ENCODE measurements at regions not wholly inside any gene's neighbourhood (a gene's known extent, or its start where the extent isn't known, plus 50 kb on each side); places are given as distances from the start of the nearest gene placed in this dataset.

DNA sequence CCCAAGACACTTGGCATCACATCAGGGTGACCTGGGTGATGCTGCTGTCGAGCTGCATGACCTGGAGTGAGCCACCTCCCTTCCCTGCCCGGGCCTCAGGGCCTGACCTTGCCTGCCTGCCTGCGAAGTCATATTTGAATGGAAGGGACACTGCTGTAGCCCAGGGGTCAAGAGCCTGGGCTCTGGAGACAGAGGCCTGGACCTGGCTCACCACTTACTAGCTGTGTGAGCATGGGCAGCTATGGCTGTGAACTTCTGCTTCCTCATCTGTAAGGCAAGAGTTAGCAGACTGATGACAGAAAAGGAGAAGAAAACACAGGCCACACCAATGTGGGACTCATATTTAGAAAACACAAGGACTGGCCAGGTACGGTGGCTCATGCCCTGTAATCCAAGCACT is 118.7 kb downstream of the ZFP36L2 start:
- DNase-seq (ENCODE audit: low read depth in 2 of 2), result no peak

DNA sequence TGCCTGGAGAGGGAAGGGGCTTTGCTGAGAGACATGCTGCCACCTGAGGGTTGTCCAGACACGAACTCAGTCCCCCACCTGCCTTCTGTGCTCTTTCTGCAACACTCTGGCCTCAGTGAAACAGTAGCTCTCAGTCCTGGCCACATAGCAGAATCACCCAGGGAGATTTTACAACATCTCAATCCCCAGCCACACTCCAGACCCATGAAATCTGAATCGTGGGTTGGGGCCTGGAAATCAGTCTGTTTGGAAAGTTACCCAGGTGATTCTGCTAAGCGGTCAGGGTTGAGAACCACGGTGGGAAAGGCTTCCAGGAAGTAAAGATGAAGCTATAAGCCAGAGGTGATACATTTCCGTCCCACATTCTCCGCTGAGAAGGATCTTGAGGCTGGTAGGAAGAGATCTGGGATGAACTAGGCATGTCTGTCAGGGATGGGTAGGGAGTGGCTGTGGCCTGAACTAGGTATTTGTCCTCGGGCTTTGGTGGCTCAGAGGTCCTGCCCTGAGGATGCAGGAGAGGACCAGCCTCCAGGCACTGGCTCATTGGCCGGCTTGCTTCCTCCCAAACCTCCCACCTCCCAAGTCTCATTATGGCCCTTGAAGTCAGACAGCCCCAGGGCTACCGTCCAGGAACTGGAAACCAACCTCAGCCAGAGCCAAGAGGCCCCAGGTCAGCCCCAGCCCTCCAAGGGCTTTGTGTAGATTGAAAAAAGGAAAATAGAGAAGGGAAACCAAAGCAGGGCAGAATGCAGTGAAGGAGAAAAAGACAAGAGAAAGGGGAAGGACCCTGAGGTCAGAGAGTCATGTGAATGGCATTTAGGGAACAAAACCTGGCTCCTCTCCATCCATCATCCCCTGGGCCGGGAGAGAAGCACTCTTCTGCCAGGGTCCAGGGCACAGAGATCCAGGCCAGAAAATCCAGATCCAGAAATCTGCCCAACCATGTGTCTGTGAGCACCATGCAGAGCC is 119.6 kb downstream of the ZFP36L2 start:
- no peak for DNase-seq (ENCODE audit: low read depth in 2 of 2)

DNA sequence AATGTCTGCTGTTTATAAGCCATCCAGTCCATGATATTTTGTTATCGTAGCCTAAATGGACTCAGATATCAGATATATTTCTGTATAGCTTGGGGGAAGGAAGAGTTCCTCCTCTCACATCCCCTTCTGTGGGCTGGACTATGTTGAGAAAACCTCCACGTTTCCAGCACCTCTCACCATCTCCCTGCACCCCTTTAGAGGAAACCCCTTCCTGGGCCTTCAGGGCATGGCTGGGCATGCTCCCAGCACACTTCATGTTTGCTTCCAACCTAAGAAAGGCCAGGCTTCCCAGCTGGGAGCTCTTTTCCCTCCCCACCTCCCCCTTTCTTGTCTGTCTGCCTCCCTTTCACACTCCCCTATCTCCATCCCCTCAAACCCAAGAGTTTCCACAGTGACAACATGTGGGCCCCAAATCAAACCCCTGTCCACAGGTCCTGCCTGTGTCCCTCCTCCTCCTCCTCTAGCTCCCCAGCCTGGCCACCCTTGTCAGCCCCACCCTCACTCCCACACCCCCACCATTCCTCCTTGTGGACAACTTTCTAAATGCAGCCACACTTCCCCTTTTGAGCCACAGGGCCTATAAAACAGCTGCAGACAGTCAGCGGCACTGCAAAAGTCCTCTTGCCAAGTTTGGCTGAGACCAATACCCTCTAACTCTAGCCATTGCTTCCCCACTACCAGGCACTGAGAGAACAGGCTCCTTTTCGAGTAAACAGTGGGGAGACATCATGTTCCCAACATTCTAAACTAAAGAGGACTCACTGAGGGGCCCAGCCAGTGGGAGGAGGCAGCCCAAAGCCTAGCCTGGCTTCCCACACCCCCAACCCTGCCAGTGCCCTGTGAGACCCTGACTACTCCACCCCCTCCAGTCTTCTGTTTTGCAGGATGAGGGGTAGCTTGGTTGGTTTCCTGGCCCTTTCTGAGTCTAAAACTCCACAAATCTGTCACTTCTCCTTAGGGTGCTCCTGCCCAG is 120.5 kb downstream of the ZFP36L2 start:
- DNase-seq (ENCODE audit: low read depth in 2 of 2), result no peak

DNA sequence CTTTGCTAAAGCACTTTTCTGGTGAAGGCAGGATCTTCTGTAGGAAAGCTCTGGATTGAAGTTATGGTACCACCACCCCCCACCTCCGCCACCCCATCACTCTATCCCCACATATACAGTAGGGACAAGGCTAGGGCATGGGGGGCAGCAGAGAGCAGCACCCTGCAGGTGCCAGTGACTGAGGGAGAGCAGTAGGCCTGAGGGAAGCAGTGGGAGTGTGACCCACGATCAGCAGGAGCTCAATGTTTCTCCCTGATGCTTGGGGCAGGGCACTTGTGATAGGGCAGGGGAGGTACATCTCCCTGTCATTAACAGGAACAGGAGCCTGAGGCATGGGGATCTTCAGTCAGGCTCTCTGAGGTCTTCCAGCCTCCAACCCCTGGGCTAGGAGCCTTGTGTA is 121.6 kb downstream of the ZFP36L2 start:
- DNase-seq (ENCODE audit: low read depth in 2 of 2), result no peak

DNA sequence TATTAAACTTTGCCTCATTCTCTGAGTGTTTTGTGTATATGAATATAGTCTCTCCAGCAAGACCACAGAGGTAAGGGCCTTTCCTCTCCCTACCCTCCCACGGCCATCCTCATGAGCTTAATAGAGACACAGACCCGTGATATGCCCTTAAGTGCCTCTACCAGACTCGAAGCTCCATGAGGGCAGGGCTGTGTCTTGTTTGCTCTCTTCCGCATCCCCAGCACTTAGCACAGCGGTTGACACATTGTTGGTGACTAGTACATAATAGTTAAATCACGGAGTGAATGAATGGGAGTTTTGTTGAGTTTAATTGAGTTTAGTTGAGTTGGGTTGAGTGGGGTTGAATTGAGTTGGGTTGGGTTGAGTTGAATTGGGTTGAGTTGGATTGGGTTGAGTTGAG is 122.3 kb downstream of the ZFP36L2 start:
- no peak for DNase-seq (ENCODE audit: low read depth in 2 of 2)

DNA sequence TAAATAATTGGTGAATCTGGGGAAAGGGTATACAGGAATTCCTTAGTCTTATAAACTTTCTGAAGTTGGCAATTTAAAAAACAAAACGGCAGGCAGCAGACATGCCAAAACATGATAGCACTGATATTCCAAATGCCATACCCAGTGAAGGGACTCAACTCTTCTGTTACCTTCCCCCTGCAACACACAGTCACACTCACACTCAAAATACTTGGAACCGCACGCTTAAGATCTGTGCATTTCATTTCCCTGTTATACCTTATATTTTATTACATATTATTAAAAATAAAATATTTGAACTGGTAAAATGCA is 123.4 kb downstream of the ZFP36L2 start:
- no peak for DNase-seq (ENCODE audit: low read depth in 2 of 2)

DNA sequence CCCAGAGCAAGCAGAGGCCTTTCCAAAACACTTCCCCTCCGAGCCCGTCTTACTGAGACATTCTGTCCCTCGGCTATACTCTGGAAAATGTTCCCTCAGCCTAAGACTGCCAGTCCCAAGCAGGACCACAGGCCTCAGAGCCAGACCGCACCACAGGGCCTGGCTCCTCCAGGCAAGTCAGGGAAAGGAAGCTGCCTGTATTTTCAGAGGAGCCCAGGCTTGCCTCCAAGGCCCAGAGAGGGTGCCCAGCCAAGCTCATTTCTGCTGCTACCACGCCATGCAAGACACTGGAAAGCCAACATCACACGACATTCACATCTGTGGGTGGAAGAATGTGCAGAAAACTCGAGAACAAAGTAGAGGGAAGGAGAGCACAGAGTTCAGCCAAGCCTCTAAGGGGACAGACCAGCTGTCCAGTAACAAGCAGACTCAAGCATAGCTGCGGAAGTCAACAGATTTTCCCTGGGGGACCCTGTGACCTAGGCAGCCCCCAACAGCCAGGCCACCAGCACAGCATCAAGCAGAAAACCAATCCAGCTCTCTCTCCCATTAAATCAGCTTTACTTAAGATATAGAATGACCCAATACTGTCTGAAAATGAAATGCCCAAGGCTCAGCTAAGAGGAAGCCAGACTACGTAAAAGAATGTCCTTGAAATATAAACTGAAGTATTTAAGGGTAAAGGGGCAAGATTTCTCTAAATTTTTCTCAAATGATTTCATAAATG is 123.9 kb downstream of the ZFP36L2 start:
- DNase-seq (ENCODE audit: low read depth in 2 of 2), result no peak

DNA sequence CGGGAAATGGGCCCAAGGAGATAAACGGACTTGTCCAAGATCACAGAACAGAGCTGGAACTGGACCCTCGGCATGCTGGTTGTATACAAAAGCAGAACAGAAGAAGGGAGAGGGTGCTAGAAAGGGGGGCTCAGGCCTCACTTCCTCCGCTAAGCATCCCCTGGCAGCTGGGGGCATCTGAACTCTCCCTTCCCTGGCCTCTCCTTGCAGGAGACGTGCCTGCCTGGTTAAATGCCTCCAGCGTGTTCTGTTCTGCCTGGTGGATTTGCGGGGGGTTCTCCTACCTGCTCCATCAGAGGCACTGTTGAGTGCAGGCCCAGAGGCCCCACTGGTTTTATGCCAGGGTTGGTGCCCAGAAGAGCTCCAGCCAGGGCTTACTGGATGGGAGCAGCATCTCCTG is 124.7 kb downstream of the ZFP36L2 start:
- DNase-seq (ENCODE audit: low read depth in 2 of 2), result no peak

DNA sequence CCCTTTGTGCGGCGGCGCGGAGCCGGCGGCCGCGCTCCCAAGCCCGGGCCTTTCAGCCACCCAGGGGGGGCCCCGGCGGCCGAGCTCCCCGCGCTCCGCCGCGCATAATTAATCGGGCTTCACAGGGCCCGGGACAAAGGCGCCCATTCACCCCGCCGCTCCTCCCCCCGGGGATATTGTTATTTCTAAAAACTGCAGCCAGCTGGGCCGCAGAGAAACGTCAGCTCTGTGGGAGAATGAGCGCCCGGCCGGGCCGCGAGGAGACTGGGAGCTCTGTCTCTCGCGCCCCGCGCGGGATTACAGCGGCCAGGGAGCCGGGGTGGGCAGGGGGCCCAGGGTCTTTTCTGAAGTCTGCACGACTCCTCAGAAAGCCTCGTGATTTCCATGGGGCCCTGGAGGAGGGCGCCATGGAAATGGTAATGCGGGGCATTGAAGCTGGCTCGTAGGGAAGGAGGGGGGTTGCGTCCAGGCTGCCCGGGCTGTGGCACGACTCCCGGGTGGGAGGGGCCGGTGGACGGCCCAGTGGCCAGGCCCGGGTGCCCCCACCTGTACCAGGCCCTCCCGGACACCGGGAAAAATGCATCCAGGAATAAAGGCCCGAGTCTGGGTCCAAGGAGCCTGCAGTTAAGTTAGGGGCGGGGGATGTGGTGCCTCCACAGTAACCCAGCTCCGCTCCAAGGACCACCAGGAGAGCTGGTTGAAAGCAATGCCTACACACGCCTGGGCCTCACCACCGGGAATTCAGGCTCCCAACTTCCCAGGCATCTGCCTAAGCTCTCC is 125.3 kb downstream of the ZFP36L2 start:
- DNase-seq (ENCODE audit: low read depth in 2 of 2), result no peak

DNA sequence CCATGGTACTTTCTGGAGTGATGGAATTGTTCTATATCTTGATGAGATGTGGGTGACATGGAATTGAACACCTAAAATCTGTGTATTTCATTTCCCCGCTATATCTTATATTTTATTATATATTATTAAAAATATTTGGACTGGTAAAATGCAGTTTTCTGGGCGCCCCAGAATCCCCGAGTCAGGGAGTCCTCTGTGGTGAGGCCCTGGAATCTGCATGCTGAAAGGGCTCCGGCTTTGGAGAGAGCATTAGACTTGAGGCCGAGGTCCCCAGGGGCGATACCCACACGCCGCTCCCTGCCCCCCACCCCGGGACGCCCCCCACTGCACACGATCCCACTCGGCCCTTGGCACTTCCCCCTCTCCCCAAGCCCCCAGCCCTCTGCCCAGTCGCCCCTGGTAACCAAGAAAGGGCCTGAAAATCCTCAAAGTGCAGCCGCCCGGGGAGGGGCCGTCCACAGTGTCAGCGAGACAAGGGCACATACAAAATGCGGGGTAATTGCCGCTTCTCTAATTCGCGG is 126.0 kb downstream of the ZFP36L2 start:
- no peak for DNase-seq (ENCODE audit: low read depth in 2 of 2)

DNA sequence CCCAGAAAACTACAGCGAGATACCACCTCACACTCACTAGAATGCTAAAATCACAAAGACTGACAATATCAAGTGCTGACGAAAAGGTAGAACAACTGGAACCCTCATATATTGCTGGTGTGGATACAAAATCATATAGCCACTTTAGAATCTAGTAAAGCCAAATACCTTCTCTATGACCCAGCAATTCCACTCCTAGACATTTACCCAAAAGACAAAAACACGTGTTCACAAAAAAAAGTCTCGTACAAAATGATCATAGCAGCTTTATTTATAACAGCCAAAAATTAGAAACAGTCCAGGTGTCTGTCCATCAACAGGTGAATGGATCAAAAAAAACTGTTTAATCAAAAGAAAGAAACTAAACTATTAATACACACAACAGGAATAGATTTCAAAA is 126.6 kb downstream of the ZFP36L2 start:
- DNase-seq (ENCODE audit: low read depth in 2 of 2), result no peak

DNA sequence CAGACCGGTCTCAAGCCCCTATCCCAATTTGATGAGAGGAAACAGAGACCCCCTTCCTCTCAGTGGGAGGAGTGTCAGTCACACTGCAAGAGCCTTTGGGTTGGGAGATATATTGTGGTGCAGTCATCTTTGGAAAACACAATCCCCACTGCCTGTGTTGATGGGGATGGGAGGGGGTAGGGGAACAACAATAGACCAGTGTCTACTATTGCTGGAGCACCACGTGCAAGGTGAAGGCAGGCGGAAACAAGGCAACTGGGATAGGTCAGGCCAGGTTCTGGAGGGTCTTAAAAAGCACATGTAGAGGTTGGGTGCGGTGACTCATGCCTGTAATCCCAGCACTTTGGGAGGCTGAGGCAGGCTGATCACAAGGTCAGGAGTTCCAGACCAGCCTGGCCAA is 127.9 kb downstream of the ZFP36L2 start:
- DNase-seq (ENCODE audit: low read depth in 2 of 2), result no peak

DNA sequence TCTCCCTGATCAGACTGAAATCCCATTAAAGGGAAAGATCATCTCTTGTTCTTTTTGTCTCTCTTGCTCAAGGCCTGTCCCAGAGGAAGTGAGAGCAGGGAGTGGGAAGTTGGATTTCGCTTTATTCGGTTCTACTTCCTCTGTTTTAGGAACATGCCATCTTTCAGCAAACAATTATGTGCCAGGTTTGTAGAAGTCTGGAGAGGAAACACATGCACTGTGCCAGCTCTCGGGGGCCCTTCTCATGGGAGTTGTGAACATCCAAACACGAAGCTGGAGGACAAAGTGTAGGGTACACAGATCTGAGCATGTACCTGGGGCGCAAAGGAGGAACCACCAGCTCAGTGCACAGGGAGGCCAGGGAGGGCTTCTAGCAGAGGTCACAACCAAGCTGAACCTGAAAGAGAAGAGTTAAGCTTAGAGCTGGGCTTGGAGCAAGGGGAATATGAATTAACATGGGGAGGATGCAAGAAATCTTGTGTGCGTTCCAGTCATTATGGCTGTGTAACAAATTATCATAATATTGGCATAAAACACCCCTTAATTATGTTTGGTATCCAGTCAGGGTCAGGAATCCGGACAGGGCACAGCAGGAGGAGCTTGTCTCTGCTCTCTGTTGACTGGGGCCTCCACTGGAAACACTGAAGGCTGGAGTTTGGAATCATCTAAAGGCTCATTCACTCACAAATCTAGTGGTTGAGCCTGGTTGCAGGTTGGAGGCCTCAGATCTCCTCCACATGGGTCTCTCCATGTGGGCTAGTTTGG is 128.6 kb downstream of the ZFP36L2 start:
- no peak for DNase-seq (ENCODE audit: low read depth in 2 of 2)

DNA sequence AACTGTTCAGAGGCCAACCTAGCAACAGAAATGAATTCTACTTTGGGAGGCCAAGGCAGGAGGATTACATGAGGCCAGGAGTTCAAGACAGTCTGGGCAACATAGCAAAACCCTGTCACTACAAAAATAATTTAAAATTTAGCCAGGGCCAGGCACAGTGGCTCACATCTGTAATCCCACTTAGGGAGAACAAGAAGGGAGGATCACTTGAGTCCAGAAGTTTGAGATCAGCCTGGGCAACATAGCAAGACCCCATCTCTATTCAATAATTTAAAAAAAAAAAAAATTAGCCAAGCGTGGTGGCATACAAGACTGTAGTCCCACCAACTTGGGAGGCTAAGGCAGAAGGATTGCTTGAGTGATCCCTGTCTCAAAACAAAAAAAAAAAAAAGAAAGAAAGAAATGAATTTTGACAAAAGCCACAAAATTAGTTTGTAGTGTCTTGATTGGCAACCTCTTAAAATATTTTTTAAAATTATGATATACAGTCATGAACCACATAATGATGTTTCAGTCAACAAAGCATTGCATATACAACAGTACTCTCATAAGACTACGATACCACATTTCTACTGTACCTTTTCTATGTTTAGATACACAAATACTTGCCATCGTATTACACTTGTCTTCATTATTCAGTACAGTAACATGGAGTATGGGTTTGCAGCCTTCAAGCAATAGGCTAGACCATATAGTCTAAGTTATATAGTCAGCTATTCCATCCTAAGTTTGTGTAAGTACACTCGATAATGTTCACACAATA is 130.7 kb downstream of the ZFP36L2 start:
- no peak for DNase-seq (ENCODE audit: low read depth in 2 of 2)

DNA sequence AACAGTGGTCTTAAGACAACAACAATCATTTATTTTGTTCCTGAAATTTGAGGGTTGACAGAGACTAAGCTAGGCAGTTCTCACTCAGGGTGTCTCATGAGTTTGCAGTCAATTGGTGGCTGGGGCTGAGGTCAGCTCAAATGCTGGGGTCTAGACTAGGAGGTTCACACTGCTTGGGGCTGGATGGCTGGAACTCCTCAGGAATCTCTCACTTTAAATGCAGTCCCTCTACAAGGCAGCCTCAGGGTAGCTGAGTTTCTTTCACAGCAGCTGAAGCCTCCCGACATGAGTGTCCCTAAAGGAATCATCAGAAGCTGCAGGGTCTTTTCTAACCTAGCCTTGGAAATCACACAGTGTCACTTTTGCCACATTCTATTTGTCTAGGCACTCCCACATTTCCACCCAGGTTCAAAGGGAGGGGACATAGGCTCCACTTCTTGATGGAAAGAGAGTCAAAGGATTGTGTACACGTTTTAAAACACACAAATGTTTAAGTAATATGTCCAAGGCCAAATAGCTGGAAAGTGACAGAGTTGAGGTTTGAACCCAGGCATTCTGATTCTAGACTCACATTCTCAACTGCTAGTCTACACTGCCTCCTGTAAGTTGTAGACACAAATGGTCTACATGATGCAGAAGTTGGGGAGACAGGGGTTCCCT is 133.8 kb downstream of the ZFP36L2 start:
- no peak for DNase-seq (ENCODE audit: low read depth in 2 of 2)

DNA sequence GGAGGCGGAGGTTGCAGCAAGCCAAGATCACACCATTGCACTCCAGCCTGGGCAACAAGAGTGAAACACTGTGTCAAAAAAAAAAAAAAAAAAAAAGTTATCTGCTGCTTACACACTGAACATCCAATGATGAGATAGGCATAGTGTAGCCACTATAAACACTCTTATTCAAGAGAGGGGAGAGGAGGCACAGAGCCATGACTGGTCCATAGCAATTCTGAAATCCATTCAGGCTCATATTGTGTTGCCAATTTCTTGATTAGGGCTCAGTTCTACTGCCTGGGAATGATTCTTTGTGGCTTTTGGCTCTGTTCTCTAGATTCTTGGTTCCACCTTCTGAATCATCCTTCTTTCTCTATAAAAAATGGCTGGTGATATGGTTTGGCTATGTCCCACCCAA is 136.1 kb downstream of the ZFP36L2 start:
- no peak for DNase-seq (ENCODE audit: low read depth in 2 of 2)

DNA sequence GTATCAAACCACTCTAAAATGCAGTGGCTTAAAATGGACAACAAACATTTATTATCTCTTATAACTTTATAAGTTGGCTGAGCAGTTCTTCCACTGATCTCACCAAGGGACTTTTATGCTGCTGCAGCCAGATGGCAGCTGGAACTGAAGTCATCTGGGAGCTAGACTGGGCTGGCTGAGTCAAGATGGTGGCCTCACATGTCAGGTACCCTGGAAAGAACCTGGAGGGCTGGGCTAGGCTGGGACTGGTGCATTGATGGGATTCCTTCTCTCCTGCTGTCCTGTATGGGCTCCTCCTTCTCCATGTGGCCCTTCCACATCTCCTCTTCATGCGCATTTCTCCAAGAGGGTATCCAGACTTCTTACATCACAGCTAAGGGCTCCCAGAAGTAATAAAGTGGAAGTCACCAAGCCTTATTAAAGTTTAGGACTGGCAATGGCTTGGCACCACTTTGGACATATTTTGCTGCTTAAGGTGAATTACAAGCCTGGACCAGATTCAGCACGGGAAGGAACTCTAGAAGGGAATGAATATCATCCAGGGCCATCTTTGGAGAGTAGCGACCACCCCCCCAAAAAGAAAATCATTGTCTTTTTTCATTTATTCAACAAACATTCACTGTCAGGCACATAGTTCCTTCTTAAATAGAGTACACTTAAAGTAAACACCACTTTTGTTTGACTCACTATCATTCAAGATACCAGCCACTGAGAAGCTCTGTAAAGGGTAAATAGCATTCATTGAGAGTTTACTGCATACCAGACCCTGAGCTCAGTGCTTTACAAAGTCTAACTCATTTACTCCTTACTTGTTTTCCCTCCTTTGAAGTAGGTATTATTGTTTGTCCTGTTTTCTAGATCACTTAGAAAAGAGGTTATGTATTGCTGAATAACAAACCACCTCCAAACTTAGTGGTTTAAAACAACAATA is 138.0 kb downstream of the ZFP36L2 start:
- DNase-seq (ENCODE audit: low read depth in 2 of 2), result no peak

DNA sequence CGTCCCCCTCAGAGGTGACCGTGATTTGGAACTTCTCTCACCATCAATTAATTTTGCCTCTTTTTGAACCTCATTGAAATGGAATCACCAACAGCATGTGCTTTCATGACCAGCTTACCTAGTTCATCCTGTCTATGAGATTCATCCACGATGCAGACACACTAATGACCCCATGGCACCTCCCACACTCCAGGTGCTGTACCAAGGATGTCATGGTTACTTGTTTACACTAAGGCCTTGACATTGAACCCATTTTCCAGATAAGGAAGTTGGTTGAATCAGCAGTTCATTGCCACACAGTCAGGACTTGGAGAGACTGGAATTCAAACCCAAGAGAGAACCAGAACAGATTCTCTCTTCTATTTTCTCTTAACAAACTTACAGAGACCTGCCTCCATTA is 139.0 kb downstream of the ZFP36L2 start:
- no peak for DNase-seq (ENCODE audit: low read depth in 2 of 2)
